ENCODE measurements at regions not wholly inside any gene's neighbourhood (a gene's known extent, or its start where the extent isn't known, plus 50 kb on each side); places are given as distances from the start of the nearest gene placed in this dataset.
"Not testable (repeated sequence)": the region's sequence is repeated elsewhere in the genome, so short reads cannot be mapped to it uniquely, and the experiment has no call there.

DNA sequence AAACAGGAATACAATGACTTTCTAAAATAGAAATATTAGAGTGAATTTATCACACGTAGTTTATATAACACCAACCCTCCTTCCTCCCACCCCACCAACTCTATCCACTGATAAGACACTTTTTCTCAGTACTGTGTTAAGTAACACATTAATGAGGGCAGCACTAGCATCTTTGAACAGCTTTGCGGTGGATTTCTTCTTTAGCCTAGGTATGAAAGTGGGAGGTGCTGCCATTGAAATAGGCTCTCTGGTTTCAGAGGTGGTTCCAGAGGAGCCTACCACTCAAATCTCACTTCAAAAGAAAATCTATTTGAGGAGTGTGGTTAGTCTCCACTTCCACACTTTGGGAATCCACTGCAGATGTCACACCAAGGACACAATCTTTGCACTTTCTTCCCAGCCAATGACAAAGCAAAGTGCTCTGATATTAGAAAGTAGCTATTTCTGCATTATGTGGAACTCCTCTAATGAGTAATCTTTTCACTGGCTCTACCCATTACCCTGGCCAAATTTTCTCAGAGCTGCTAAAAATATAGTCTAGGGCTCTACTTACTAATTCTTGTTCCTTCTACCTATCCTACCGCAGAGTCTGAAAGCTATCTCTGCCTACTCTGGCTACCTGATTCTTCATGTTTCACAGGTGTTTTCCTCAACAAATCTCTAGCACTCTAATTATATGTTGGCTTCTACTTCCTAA is 1667.8 kb downstream of the MRPL39 start:
- no peak for DNase-seq

DNA sequence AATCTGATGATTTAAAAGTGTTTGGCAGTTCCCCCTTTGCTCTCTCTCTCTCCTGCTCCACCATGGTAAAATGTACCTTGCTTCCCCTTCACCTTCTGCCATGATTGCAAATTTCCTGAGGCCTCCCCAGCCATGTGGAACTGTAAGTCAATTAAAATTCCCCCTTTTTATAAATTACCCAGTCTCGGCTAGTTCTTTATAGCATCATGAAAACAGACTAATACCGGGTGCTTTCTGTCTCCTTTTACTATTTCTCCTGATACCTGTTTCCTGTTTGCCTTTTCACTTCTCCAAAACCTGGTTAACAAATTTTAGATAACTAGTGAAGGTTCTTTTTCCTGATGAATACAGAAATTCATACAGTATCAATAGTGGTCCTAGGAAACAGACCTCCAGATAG is 1670.3 kb downstream of the MRPL39 start:
- no peak for DNase-seq

GRCh38 chr21:23936224-23936623 is 1671.1 kb downstream of the MRPL39 start:
- no peak for DNase-seq

DNA sequence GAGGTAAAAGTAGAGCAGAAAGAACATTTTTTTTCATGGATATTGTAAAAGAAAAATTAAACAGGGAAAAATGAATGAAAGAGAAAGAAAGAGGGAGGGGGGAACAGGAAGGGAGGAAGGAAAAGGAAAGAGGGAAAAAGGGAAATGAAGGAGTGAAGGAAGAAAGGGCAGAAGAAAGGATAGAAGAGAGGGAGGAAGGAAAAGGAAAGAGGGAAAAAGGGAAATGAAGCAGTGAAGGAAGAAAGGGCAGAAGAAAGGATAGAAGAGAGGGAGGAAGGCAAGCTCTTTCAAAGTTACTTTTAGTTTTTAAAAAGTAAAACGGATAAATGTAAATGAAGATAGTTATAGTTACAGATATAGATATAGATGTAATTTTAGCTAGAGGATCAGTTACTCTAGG is 1676.7 kb downstream of the MRPL39 start:
- DNase-seq = no peak

GRCh38 chr21:23926430-23926829 is 1680.9 kb downstream of the MRPL39 start:
- not testable (repeated sequence) for DNase-seq

DNA sequence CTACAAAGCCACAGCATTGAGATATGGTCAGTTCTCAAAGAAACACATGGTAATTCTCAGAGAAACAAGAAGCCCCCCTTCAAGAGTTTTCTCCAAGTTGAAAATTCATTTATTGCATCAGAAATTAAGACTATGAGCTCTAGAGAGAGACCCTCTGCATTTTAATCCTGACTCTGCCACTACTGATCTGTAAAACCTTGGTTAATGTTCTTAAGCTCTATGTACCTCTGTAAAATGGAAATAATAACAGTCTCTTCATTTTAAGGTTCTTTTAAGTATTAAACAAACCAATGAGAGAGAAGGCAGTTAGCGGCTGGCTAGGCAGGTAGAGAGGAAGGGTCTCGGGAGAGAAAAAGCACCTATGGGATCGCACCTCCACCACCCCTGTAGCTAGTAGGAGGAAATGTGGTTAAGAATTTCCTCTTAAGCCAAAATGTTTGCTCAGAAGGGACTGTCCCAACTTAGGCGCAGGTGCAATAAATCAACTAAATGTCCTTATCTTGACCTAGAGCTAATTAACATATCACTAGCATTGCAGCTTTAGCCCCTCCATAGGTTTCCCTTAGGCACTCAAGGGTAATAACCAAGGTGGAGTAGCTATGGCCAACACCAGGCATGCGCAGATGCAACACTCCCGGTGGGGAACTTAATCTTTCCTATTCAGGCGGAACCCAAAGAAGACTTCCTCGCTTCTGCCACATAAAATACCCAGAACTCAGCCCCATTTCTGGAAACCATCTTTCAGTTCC is 1685.4 kb downstream of the MRPL39 start:
- no peak for DNase-seq

- DNase-seq = no peak
Observed at GRCh38 chr21:23900727-23901126, 1706.6 kb downstream of the MRPL39 start.

- DNase-seq = no peak
Observed at GRCh38 chr21:23899561-23899960, 1707.7 kb downstream of the MRPL39 start.

DNA sequence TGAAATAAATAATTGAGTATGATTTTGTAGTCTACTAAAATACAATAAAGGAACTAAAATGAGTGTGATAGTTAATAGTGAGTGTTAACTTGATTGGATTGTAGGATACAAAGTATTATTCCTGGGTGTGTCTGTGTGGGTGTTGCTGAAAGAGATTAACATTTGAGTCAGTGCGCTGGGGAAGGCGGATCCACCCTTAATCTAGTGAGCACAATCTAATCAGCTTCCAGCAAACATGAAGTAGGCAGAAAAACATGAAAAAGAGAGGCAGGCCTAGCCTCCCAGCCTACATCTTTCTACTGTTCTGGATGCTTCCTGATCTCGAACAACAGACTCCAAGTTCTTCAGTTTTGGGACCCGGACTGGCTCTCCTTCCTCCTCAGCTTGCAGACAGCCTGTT is 1716.6 kb downstream of the MRPL39 start:
- no peak for DNase-seq

DNA sequence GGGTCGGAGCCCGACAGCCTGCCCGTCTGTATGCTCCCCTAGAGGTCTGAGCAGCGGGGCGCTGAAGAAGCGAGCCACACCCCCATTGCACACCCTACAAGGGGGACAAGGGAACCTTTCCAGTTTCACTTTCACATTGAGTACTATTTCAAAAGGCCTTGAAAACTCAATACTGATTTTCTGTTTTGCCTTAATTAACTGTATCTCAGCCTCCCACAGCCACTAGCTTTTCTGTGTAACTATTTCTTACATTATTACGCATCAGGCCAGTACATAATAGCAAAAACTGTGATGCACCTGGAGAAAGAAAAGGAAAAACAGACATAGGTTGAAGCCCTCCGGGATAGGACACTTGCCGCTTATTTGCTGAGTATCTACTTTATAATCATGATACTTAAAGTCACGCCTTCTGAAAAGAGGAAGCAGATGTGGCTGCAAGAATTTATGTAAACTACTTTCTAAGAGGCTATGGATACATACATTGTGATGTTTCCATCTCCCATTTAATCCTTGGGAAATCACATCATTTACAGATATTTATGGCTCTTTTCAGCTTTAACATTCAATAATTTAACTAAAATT is 1719.5 kb downstream of the MRPL39 start:
- peak; percentile 21 for DNase-seq

GRCh38 chr21:23886828-23887724 is 1720.2 kb downstream of the MRPL39 start:
- no peak for DNase-seq

- no peak for DNase-seq
Observed at GRCh38 chr21:23881783-23882182, 1725.5 kb downstream of the MRPL39 start.

- no peak for DNase-seq
Observed at GRCh38 chr21:23876925-23877558, 1730.2 kb downstream of the MRPL39 start.

- no peak for DNase-seq
Observed at GRCh38 chr21:23874271-23874670, 1733.0 kb downstream of the MRPL39 start.

DNA sequence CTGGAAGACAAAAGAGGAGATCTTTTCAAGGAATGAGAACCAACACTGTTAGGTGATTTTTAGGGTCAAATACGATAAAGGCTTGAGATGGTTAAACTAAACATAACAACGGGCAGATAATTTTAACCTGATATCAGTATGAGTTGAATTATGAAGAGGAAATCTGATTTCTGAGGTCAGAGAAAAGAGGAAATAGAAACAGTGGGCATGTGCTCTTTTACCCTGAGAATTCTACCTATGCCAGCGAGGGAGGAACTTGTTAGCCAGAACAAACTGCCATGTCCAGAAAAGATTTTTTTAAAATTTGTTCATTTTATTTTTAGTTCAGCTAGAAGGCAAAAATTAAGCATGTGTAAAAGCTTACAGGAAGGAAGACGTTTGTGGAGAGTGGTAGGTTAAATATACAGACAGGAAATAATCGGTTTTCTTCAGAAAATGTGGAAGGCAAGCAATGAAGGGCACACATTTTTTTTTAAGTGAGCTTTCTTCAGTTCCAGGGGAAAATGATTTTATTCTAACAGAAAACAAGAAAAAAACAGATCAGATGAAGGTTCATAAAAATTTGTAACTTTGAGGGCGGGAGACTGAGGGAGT is 1745.3 kb downstream of the MRPL39 start:
- DNase-seq = no peak

DNA sequence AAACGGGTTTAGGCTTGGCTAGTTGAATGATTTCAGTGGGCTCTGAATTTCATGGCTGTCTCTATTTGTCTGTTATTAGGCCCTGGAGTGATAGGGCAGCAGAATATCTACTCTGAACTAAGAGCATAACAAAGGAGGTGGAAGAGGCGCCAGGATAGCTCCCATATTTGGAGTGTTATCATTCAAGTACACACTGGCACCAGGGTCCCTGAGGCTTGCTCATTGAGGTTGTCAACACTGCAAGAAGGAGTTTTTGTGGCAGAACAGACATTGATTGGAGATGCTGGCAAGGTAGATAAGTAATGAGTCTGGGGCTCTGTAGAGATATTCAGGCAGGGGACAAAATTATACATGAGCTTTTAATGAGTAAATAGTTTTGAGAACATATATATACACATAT is 1748.4 kb downstream of the MRPL39 start:
- no peak for DNase-seq

GRCh38 chr21:23853796-23854379 is 1753.4 kb downstream of the MRPL39 start:
- no peak for DNase-seq

DNA sequence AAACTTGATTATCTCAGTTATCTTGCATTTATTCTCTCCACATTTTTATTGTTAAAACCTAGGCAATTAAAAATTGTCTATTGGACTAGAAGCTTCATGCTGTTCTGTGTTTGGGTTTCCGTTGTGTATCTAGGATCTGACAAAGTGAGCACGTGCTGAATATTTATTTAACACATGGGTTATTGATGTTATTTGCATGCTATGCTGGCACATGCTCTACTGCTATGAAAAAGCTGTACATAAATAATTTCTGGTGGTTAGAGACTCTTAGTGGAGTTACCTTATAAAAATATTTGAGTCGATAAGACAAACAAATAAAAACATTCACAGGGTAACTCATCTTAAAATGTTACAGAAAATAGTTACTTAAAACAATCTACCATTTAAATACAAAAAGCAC is 1769.7 kb downstream of the MRPL39 start:
- DNase-seq = no peak

GRCh38 chr21:23822760-23823159 is 1784.5 kb downstream of the MRPL39 start:
- DNase-seq = no peak

- DNase-seq = no peak
Observed at GRCh38 chr21:23817337-23817736, 1789.9 kb downstream of the MRPL39 start.

- no peak for DNase-seq
Observed at GRCh38 chr21:23812485-23812884, 1794.8 kb downstream of the MRPL39 start.

- DNase-seq = no peak
Observed at GRCh38 chr21:23811805-23812204, 1795.5 kb downstream of the MRPL39 start.
